Panc1 (cell line): ENCODE measurements at regions not wholly inside any gene's neighbourhood (a gene's known extent, or its start where the extent isn't known, plus 50 kb on each side); places are given as distances from the start of the nearest gene placed in this dataset.

Experiments used
- ATAC-seq: fragments of 200-7000 bp; cut with Tn5 transposase; 2 replicates; pipeline ENCODE4 v1.9.1; 2020; ENCODE audit warnings: mild to moderate bottlenecking, moderate library complexity
- BruUV-seq: library from RNA; stranded (reverse); fragments of 400-500 nt; replicated peaks from 2 replicates; lab custom pipeline; 2021; lab: Mats Ljungman, UMichigan
- CTCF ChIA-PET: fragments of 300-600 bp; sonication (Branson Sonifier 250); formaldehyde crosslinking; loops from one replicate; lab custom pipeline; 2022; ENCODE audit warnings: antibody characterized with exemption; lab: Charles Lee
- POLR2A ChIA-PET: fragments of 300-600 bp; sonication (Branson Sonifier 250); formaldehyde crosslinking; loops from one replicate; lab custom pipeline; 2022; ENCODE audit warnings: antibody characterized with exemption; lab: Charles Lee
- DNase-seq: peaks from one replicate; pipeline ENCODE4 v3.0.0-alpha.2; 2010; ENCODE audit warnings: low read depth, low spot score
- H3K27ac ChIP-seq: 2 replicates; pipeline ENCODE4 v1.5.1; 2011; ENCODE audit warnings: mild to moderate bottlenecking, low read length, inconsistent platforms
- H3K27me3 ChIP-seq: fragments of 200-500 bp; sonication (Bioruptor generic); 2 replicates; pipeline ENCODE4 v1.6.0; 2014; ENCODE audit warnings: low read length, inconsistent platforms; ENCODE audit not compliant: control insufficient read depth, insufficient read depth
- H3K36me3 ChIP-seq: fragments of 200-500 bp; sonication (Bioruptor generic); 2 replicates; pipeline ENCODE4 v1.5.1; 2014; ENCODE audit warnings: inconsistent platforms, mild to moderate bottlenecking, low read length, moderate library complexity; ENCODE audit not compliant: control insufficient read depth, insufficient read depth
- H3K4me1 ChIP-seq: 2 replicates; pipeline ENCODE4 v1.5.1; 2011; ENCODE audit warnings: inconsistent platforms, mild to moderate bottlenecking, low read length, moderate library complexity; ENCODE audit not compliant: control insufficient read depth, insufficient read depth
- H3K4me3 ChIP-seq, 2 experiments: 2 replicates each; pipeline ENCODE4 v1.5.1; 2011 to 2012; ENCODE audit warnings: low read depth in 2 of 2, low read length in 2 of 2, mild to moderate bottlenecking in 2 of 2, inconsistent platforms in 1 of 2, moderate library complexity in 1 of 2
- H3K9me3 ChIP-seq: fragments of 200-500 bp; sonication (Bioruptor generic); 2 replicates; pipeline ENCODE4 v1.5.1; 2014; ENCODE audit warnings: low read depth, mild to moderate bottlenecking, inconsistent platforms, low read length, moderate library complexity; ENCODE audit not compliant: control insufficient read depth, insufficient read depth
- POLR2AphosphoS5 ChIP-seq: IDR thresholded peaks from 2 replicates; pipeline ENCODE4 v1.6.1; 2012; ENCODE audit warnings: mild to moderate bottlenecking, low read depth, low read length, moderate library complexity
- SIN3A ChIP-seq: IDR thresholded peaks from 2 replicates; pipeline ENCODE4 v1.6.1; 2012; ENCODE audit warnings: low read depth, mild to moderate bottlenecking, low read length, moderate library complexity, borderline replicate concordance; ENCODE audit not compliant: insufficient read depth
- TCF7L2 ChIP-seq: IDR thresholded peaks from 2 replicates; pipeline ENCODE4 v1.6.1; 2011; ENCODE audit warnings: mild to moderate bottlenecking, low read depth, low read length, inconsistent platforms
- in situ Hi-C: cut with HindIII; loops from 2 replicates; pipeline ENCODE4 v1.10.0; 2016; ENCODE audit warnings: low sequenced_read_pairs, low pct_unique_long_range_greater_than_20kb
- intact Hi-C: fragments of 100-400 bp; cut with micrococcal nuclease; formaldehyde crosslinking; loops from one replicate; pipeline ENCODE4 v1.10.0; 2022; ENCODE audit not compliant: unreplicated experiment
- TF ChIP-seq, protein P1 (sequence below): fragments of 450-650 bp; IDR thresholded peaks from 2 replicates; pipeline ENCODE4 v1.5.1; 2017; ENCODE audit warnings: mild to moderate bottlenecking
- TF ChIP-seq, protein P2 (sequence below), 2 experiments: IDR thresholded peaks; 2 replicates each; pipeline ENCODE4 v1.6.1; 2011 to 2012; ENCODE audit warnings: low read depth in 2 of 2, control low read depth in 1 of 2, low read length in 1 of 2, mild to moderate bottlenecking in 1 of 2, moderate library complexity in 1 of 2; ENCODE audit not compliant: insufficient read depth in 1 of 2

DNA sequence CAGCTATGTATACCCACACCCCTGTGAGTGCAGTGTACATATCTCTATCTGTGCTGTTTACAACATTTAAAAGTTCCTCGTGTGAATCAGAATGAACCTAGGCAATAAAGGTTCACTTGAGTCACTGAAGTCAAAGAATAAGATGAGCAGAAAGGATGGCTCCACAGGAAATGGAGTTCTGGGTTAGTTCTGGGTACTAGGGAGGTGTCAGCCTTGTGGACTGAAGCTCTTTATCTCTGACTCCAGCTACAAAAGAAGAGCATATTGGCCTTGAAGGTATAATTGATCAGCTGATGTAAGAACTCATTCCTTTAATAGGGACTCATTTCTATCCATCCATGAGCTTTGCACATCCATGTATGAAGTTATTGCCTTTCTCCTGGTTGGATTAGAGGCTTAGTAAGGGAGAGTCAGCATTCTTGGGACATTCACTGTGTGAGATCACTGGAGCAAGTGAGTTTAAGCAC is 73.9 kb upstream of the BACH2 start:
- intact Hi-C loops (no loop called here), in situ Hi-C loops (no loop called here)
- H3K4me3 ChIP-seq = no peak overlapping the region
- ATAC-seq (no peak), DNase-seq (no peak)
- TF ChIP-seq POLR2AphosphoS5 (no peak), SIN3A (no peak), TCF7L2 (no peak)
- TF ChIP-seq, protein P1, sequence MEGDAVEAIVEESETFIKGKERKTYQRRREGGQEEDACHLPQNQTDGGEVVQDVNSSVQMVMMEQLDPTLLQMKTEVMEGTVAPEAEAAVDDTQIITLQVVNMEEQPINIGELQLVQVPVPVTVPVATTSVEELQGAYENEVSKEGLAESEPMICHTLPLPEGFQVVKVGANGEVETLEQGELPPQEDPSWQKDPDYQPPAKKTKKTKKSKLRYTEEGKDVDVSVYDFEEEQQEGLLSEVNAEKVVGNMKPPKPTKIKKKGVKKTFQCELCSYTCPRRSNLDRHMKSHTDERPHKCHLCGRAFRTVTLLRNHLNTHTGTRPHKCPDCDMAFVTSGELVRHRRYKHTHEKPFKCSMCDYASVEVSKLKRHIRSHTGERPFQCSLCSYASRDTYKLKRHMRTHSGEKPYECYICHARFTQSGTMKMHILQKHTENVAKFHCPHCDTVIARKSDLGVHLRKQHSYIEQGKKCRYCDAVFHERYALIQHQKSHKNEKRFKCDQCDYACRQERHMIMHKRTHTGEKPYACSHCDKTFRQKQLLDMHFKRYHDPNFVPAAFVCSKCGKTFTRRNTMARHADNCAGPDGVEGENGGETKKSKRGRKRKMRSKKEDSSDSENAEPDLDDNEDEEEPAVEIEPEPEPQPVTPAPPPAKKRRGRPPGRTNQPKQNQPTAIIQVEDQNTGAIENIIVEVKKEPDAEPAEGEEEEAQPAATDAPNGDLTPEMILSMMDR = no peak
- TF ChIP-seq, protein P2, sequence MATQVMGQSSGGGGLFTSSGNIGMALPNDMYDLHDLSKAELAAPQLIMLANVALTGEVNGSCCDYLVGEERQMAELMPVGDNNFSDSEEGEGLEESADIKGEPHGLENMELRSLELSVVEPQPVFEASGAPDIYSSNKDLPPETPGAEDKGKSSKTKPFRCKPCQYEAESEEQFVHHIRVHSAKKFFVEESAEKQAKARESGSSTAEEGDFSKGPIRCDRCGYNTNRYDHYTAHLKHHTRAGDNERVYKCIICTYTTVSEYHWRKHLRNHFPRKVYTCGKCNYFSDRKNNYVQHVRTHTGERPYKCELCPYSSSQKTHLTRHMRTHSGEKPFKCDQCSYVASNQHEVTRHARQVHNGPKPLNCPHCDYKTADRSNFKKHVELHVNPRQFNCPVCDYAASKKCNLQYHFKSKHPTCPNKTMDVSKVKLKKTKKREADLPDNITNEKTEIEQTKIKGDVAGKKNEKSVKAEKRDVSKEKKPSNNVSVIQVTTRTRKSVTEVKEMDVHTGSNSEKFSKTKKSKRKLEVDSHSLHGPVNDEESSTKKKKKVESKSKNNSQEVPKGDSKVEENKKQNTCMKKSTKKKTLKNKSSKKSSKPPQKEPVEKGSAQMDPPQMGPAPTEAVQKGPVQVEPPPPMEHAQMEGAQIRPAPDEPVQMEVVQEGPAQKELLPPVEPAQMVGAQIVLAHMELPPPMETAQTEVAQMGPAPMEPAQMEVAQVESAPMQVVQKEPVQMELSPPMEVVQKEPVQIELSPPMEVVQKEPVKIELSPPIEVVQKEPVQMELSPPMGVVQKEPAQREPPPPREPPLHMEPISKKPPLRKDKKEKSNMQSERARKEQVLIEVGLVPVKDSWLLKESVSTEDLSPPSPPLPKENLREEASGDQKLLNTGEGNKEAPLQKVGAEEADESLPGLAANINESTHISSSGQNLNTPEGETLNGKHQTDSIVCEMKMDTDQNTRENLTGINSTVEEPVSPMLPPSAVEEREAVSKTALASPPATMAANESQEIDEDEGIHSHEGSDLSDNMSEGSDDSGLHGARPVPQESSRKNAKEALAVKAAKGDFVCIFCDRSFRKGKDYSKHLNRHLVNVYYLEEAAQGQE (IDR thresholded peaks at IDR 0.05; ENCODE audit: insufficient read depth in 1 of 2, low read depth in 2 of 2, low read length in 1 of 2) = no peak
- no peaks in the 10 kb centered on the region for H3K36me3 ChIP-seq
- no peaks in the 10 kb centered on the region for H3K27me3 ChIP-seq
- H3K4me1 ChIP-seq = peaks cover 25% of the 10 kb centered on the region
- BruUV-seq = no TSS peak
- ChIA-PET POLR2A (no interaction called here), CTCF (no interaction called here)
- H3K27ac ChIP-seq = peak overlapping the region; percentile 89
- no peaks in the 10 kb centered on the region; the same call in 1 of the 2 replicates for H3K9me3 ChIP-seq

- no peaks in the 10 kb centered on the region for H3K27me3 ChIP-seq
- H3K4me1 ChIP-seq = peaks cover 27% of the 10 kb centered on the region
- CTCF ChIA-PET = no interaction called here
- ATAC-seq = 0 out of 2 replicates have a peak, but pooled peaks have one; percentile 4
- TF ChIP-seq SIN3A (no peak), POLR2AphosphoS5 (no peak), TCF7L2 (no peak)
- TF ChIP-seq, protein P1 = no peak
- TF ChIP-seq, protein P2 (IDR thresholded peaks at IDR 0.05; ENCODE audit: insufficient read depth in 1 of 2, low read depth in 2 of 2, low read length in 1 of 2) = no peak
- no peak for DNase-seq
- no peak overlapping the region for H3K4me3 ChIP-seq
- BruUV-seq = no TSS peak
- intact Hi-C loops (no loop called here), in situ Hi-C loops (no loop called here)
- H3K9me3 ChIP-seq = no peaks in the 10 kb centered on the region; the same call in 1 of the 2 replicates
- H3K36me3 ChIP-seq = no peaks in the 10 kb centered on the region
- POLR2A ChIA-PET = no interaction called here
- H3K27ac ChIP-seq = peak overlapping the region; percentile 89
Observed at GRCh38 chr6:90369651-90370050, 73.0 kb upstream of the BACH2 start.
